HG02623 (cell line): ENCODE measurements at regions not wholly inside any gene's neighbourhood (a gene's known extent, or its start where the extent isn't known, plus 50 kb on each side); places are given as distances from the start of the nearest gene placed in this dataset.
"Not testable (repeated sequence)": the region's sequence is repeated elsewhere in the genome, so short reads cannot be mapped to it uniquely, and the experiment has no call there.

Experiments used
- ATAC-seq: cut with Tn5 transposase; IDR thresholded peaks from one replicate; pipeline ENCODE4 v1.9.1; 2021; ENCODE audit warnings: moderate library complexity; ENCODE audit not compliant: unreplicated experiment

GRCh38 chr2:17148407-17149145, 369.7 kb downstream of the RAD51AP2 start:
- ATAC-seq: no peak

- no peak for ATAC-seq
Observed at GRCh38 chr2:17146358-17146757, 371.9 kb downstream of the RAD51AP2 start.

- ATAC-seq: no peak
Observed at GRCh38 chr2:17136877-17137276, 381.4 kb downstream of the RAD51AP2 start.

GRCh38 chr2:17136231-17136630, 382.0 kb downstream of the RAD51AP2 start:
- ATAC-seq: no peak

GRCh38 chr2:17135619-17136018, 382.6 kb downstream of the RAD51AP2 start:
- no peak for ATAC-seq

GRCh38 chr2:17133052-17133671, 385.1 kb downstream of the RAD51AP2 start:
- ATAC-seq: no peak

- ATAC-seq: not testable (repeated sequence)
Observed at GRCh38 chr2:17130627-17131026, 387.6 kb downstream of the RAD51AP2 start.

- ATAC-seq: no peak
Observed at GRCh38 chr2:17125989-17126620, 392.1 kb downstream of the RAD51AP2 start.

- no peak for ATAC-seq
Observed at GRCh38 chr2:17124575-17125318, 393.5 kb downstream of the RAD51AP2 start.

GRCh38 chr2:17122887-17123501, 395.2 kb downstream of the RAD51AP2 start:
- no peak for ATAC-seq

- ATAC-seq: no peak
Observed at GRCh38 chr2:17115466-17115865, 402.8 kb downstream of the RAD51AP2 start.

GRCh38 chr2:17115042-17115441, 403.2 kb downstream of the RAD51AP2 start:
- no peak for ATAC-seq

GRCh38 chr2:17107871-17108270, 410.4 kb downstream of the RAD51AP2 start:
- ATAC-seq: no peak

- no peak for ATAC-seq
Observed at GRCh38 chr2:17107151-17107550, 411.1 kb downstream of the RAD51AP2 start.

GRCh38 chr2:17106418-17106817, 411.8 kb downstream of the RAD51AP2 start:
- ATAC-seq: no peak

GRCh38 chr2:17104454-17104853, 413.8 kb downstream of the RAD51AP2 start:
- ATAC-seq: peak; percentile 83

- ATAC-seq: no peak
Observed at GRCh38 chr2:17101596-17101995, 416.6 kb downstream of the RAD51AP2 start.

GRCh38 chr2:17101091-17101490, 417.1 kb downstream of the RAD51AP2 start:
- no peak for ATAC-seq

- ATAC-seq: no peak
Observed at GRCh38 chr2:17095340-17095739, 422.9 kb downstream of the RAD51AP2 start.

- no peak for ATAC-seq
Observed at GRCh38 chr2:17093712-17094111, 424.5 kb downstream of the RAD51AP2 start.

GRCh38 chr2:17086990-17087389, 421.4 kb upstream of the CYRIA start:
- no peak for ATAC-seq
